H1 (cell line): ENCODE measurements at regions not wholly inside any gene's neighbourhood (a gene's known extent, or its start where the extent isn't known, plus 50 kb on each side); places are given as distances from the start of the nearest gene placed in this dataset.

Experiments
- CTCF ChIA-PET: fragments of 300-600 bp; sonication (Branson Sonifier 250); formaldehyde crosslinking; loops from one replicate; lab custom pipeline; 2021; ENCODE audit not compliant: partially characterized antibody; lab: Charles Lee
- POLR2A ChIA-PET: fragments of 300-600 bp; sonication (Branson Sonifier 250); formaldehyde crosslinking; loops from one replicate; lab custom pipeline; 2021; ENCODE audit warnings: inconsistent platforms; ENCODE audit not compliant: partially characterized antibody; lab: Charles Lee
- DNase-seq, 2 experiments: peaks; one replicate each; pipeline versions ENCODE4 v3.0.0 to v3.0.0-alpha.2; 2010 to 2022; ENCODE audit warnings: low spot score in 2 of 2, low read depth in 1 of 2, mixed read lengths in 1 of 2
- FAIRE-seq: peaks from 2 replicates; lab custom pipeline; 2011; peaks lifted over from hg19 to GRCh38; lab: Jason Lieb, UNC
- H2AFZ ChIP-seq: 2 replicates; pipeline ENCODE4 v1.8.1; 2012; ENCODE audit warnings: low read length, inconsistent platforms
- H2AK5ac ChIP-seq: 2 replicates; pipeline ENCODE4 v1.6.1; 2013; ENCODE audit warnings: low read depth, low read length
- H2BK120ac ChIP-seq: replicated peaks from 2 replicates; pipeline ENCODE3; 2013; ENCODE audit warnings: low read depth, low read length, inconsistent platforms
- H2BK12ac ChIP-seq: 2 replicates; pipeline ENCODE4 v1.6.1; 2013; ENCODE audit warnings: low read depth, low read length
- H2BK15ac ChIP-seq: 2 replicates; pipeline ENCODE4 v1.6.1; 2013; ENCODE audit warnings: low read length
- H2BK20ac ChIP-seq: 2 replicates; pipeline ENCODE4 v1.6.1; 2013; ENCODE audit warnings: low read length
- H2BK5ac ChIP-seq: 2 replicates; pipeline ENCODE4 v1.6.1; 2013; ENCODE audit warnings: low read depth, low read length
- H3K14ac ChIP-seq: 2 replicates; pipeline ENCODE4 v1.6.1; 2013; ENCODE audit warnings: inconsistent platforms; ENCODE audit not compliant: insufficient read length
- H3K18ac ChIP-seq: 2 replicates; pipeline ENCODE4 v1.6.1; 2013; ENCODE audit warnings: low read length; ENCODE audit errors: extremely low read depth
- H3K23ac ChIP-seq: 2 replicates; pipeline ENCODE4 v1.6.1; 2013; ENCODE audit warnings: inconsistent platforms; ENCODE audit not compliant: insufficient read length
- H3K23me2 ChIP-seq: 2 replicates; pipeline ENCODE4 v1.6.1; 2013; ENCODE audit warnings: low read depth, low read length
- H3K27ac ChIP-seq: 2 replicates; pipeline ENCODE4 v1.6.1; 2011; ENCODE audit warnings: low read depth, low read length, inconsistent platforms
- H3K27me3 ChIP-seq, 4 experiments: replicated peaks in 1 of 4; 1 replicate in 1 of 4; 2 replicates in 3 of 4; pipeline versions ENCODE4 v1.6.1 to v1.8.1; 2011 to 2013; ENCODE audit warnings: low read length in 3 of 4, mild to moderate bottlenecking in 3 of 4, inconsistent platforms in 2 of 4, mixed read lengths in 2 of 4, moderate library complexity in 1 of 4; ENCODE audit not compliant: control insufficient read depth in 3 of 4, insufficient read depth in 3 of 4; ENCODE audit errors: extremely low read depth in 1 of 4
- H3K36me3 ChIP-seq, 4 experiments: 2 replicates each; pipeline versions ENCODE4 v1.6.1 to v1.8.1; 2011 to 2013; ENCODE audit warnings: mild to moderate bottlenecking in 4 of 4, low read length in 3 of 4, moderate library complexity in 2 of 4, control low read depth in 1 of 4, inconsistent platforms in 1 of 4; ENCODE audit not compliant: insufficient read depth in 4 of 4, control insufficient read depth in 2 of 4
- H3K4ac ChIP-seq: replicated peaks from 2 replicates; pipeline ENCODE3; 2013; ENCODE audit warnings: low read length, low read depth, mixed read lengths, inconsistent platforms; ENCODE audit not compliant: insufficient read length
- H3K4me1 ChIP-seq, 4 experiments: replicated peaks in 1 of 4; 1 replicate in 1 of 4; 2 replicates in 3 of 4; pipeline versions ENCODE4 v1.6.1 to v1.8.1; 2011 to 2013; ENCODE audit warnings: low read length in 3 of 4, inconsistent platforms in 2 of 4, mixed read lengths in 1 of 4; ENCODE audit not compliant: insufficient read depth in 4 of 4, control insufficient read depth in 3 of 4
- H3K4me2 ChIP-seq, 2 experiments: 2 replicates each; pipeline versions ENCODE4 v1.6.1 to v1.8.1; 2011 to 2013; ENCODE audit warnings: low read depth in 2 of 2, low read length in 2 of 2, control low read depth in 1 of 2, inconsistent platforms in 1 of 2, mild to moderate bottlenecking in 1 of 2; ENCODE audit not compliant: insufficient read depth in 1 of 2
- H3K4me3 ChIP-seq, 4 experiments: fragments of 200-600, 300-600 bp in 1 of 4; sonication (generic), shearing (Covaris generic), sonication (Bioruptor Twin) in 1 of 4; 2 replicates each; pipeline versions ENCODE4 v1.5.1 to v1.8.1; 2011 to 2016; ENCODE audit warnings: low read length in 4 of 4, low read depth in 3 of 4, control low read depth in 2 of 4, inconsistent platforms in 2 of 4, mild to moderate bottlenecking in 2 of 4, mixed read lengths in 1 of 4, moderate library complexity in 1 of 4; ENCODE audit not compliant: insufficient read depth in 2 of 4; ENCODE audit errors: extremely low read depth in 1 of 4
- H3K56ac ChIP-seq: replicated peaks from 2 replicates; pipeline ENCODE3; 2013; ENCODE audit warnings: low read depth, mild to moderate bottlenecking, mixed read lengths, low read length, inconsistent platforms; ENCODE audit not compliant: insufficient read length
- H3K79me1 ChIP-seq: 2 replicates; pipeline ENCODE4 v1.6.1; 2013; ENCODE audit warnings: low read depth, low read length, control low read depth
- H3K79me2 ChIP-seq, 2 experiments: 2 replicates each; pipeline versions ENCODE4 v1.6.1 to v1.8.1; 2012 to 2013; ENCODE audit warnings: low read length in 2 of 2, mild to moderate bottlenecking in 2 of 2, inconsistent platforms in 1 of 2; ENCODE audit not compliant: insufficient read depth in 2 of 2, control insufficient read depth in 1 of 2
- H3K9ac ChIP-seq, 4 experiments: replicated peaks in 1 of 4; 1 replicate in 1 of 4; 2 replicates in 3 of 4; pipeline versions ENCODE4 v1.6.1 to v1.8.1; 2011 to 2013; ENCODE audit warnings: low read depth in 3 of 4, low read length in 3 of 4, control low read depth in 2 of 4, mild to moderate bottlenecking in 2 of 4, moderate library complexity in 2 of 4, inconsistent platforms in 1 of 4; ENCODE audit errors: extremely low read depth in 1 of 4
- H3K9me3 ChIP-seq, 2 experiments: 2 replicates each; pipeline versions ENCODE4 v1.6.1 to v1.8.1; 2012 to 2013; ENCODE audit warnings: mild to moderate bottlenecking in 2 of 2, moderate library complexity in 2 of 2, control low read depth in 1 of 2, inconsistent platforms in 1 of 2, low read depth in 1 of 2, low read length in 1 of 2, mixed read lengths in 1 of 2; ENCODE audit not compliant: insufficient read depth in 2 of 2
- H4K20me1 ChIP-seq, 2 experiments: replicated peaks in 1 of 2; 2 replicates each; pipeline versions ENCODE3 to v1.8.1; 2011 to 2013; ENCODE audit warnings: inconsistent platforms in 2 of 2, low read length in 2 of 2, mild to moderate bottlenecking in 1 of 2; ENCODE audit not compliant: insufficient read depth in 2 of 2, control insufficient read depth in 1 of 2
- H4K5ac ChIP-seq: 2 replicates; pipeline ENCODE4 v1.6.1; 2013; ENCODE audit warnings: low read length, low read depth, mixed read lengths, inconsistent platforms; ENCODE audit not compliant: insufficient read length
- H4K8ac ChIP-seq: 2 replicates; pipeline ENCODE4 v1.8.0; 2013; ENCODE audit warnings: mild to moderate bottlenecking, moderate library complexity, low read length, inconsistent platforms; ENCODE audit not compliant: insufficient read depth; ENCODE audit errors: extremely low read depth
- H4K91ac ChIP-seq: replicated peaks from 2 replicates; pipeline ENCODE3; 2013; ENCODE audit warnings: low read length, mixed read lengths, inconsistent platforms; ENCODE audit not compliant: insufficient read length
- ATF2 ChIP-seq: IDR thresholded peaks from 2 replicates; pipeline ENCODE4 v1.6.1; 2012; ENCODE audit warnings: low read length, inconsistent platforms
- CBX8 ChIP-seq: fragments of 300-800, 300-1000 bp; sonication (generic); IDR thresholded peaks from 2 replicates; pipeline ENCODE4 v1.7.1; 2016; ENCODE audit warnings: low read depth, low read length, borderline replicate concordance
- CREB1 ChIP-seq: IDR thresholded peaks from 2 replicates; pipeline ENCODE4 v1.6.1; 2012; ENCODE audit warnings: inconsistent platforms
- CTBP2 ChIP-seq: IDR thresholded peaks from 2 replicates; pipeline ENCODE4 v1.7.0; 2011; ENCODE audit warnings: borderline replicate concordance, mild to moderate bottlenecking, moderate library complexity, mixed read lengths, low read length; ENCODE audit not compliant: insufficient read depth, insufficient read length
- HDAC2 ChIP-seq, 2 experiments: fragments of 300-600 bp in 1 of 2; sonication (generic) in 1 of 2; IDR thresholded peaks; 2 replicates each; pipeline ENCODE4 v1.6.1; 2011 to 2012; ENCODE audit warnings: low read depth in 2 of 2, low read length in 2 of 2, mild to moderate bottlenecking in 2 of 2, moderate library complexity in 2 of 2, borderline replicate concordance in 1 of 2, inconsistent platforms in 1 of 2
- KDM1A ChIP-seq: fragments of 200-600, 300-600 bp; sonication (generic); IDR thresholded peaks from 2 replicates; pipeline ENCODE4 v1.7.1; 2016; ENCODE audit warnings: mild to moderate bottlenecking, low read length, borderline replicate concordance
- NANOG ChIP-seq: IDR thresholded peaks from 2 replicates; pipeline ENCODE4 v1.6.1; 2011; ENCODE audit warnings: low read length, low read depth, mild to moderate bottlenecking, inconsistent platforms; ENCODE audit not compliant: insufficient read depth, poor library complexity, severe bottlenecking
- RBBP5 ChIP-seq: IDR thresholded peaks from 2 replicates; pipeline ENCODE4 v1.7.1; 2012; ENCODE audit warnings: low read depth, mild to moderate bottlenecking, inconsistent platforms, low read length, moderate library complexity, borderline replicate concordance
- SAP30 ChIP-seq: fragments of 300-600 bp; sonication (generic); IDR thresholded peaks from 2 replicates; pipeline ENCODE4 v1.7.1; 2012; ENCODE audit warnings: low read length, moderate library complexity, mild to moderate bottlenecking, inconsistent platforms; ENCODE audit not compliant: insufficient read depth, insufficient replicate concordance
- SP2 ChIP-seq: IDR thresholded peaks from 2 replicates; pipeline ENCODE4 v1.6.1; 2012; ENCODE audit warnings: mild to moderate bottlenecking, low read length, inconsistent platforms
- ZNF274 ChIP-seq: IDR thresholded peaks from 2 replicates; pipeline ENCODE4 v1.7.0; 2012; ENCODE audit warnings: low read length, borderline replicate concordance; ENCODE audit errors: extremely low read depth
- WGBS, 2 experiments: shearing (Covaris generic) in 1 of 2; methylation state at CpG; one replicate each; pipeline versions ENCODE4 v1.1.6 to v1.1.7; 2013 to 2015; ENCODE audit warnings: low lambda C conversion rate in 2 of 2, mixed read lengths in 2 of 2, inconsistent platforms in 1 of 2, low coverage in 1 of 2, missing lambda C conversion rate in 1 of 2; ENCODE audit not compliant: insufficient replicate concordance in 2 of 2, insufficient coverage in 1 of 2, insufficient read length in 1 of 2; ENCODE audit errors: extremely low coverage in 1 of 2, missing lambda C conversion rate in 1 of 2; 5-methylcytosine and 5-hydroxymethylcytosine counted together

- Histone ChIP-seq H3K14ac (no peak overlapping the region), H2BK20ac (no peak overlapping the region), H4K20me1 (no peaks in the 10 kb centered on the region), H3K9me3 (no peaks in the 10 kb centered on the region), H3K4me2 (no peak overlapping the region), H2BK12ac (no peak overlapping the region), H3K36me3 (no peaks in the 10 kb centered on the region), H3K18ac (no peak overlapping the region), H2AFZ (no peak overlapping the region), H4K8ac (no peak overlapping the region), H4K91ac (no peak overlapping the region), H3K79me2 (no peaks in the 10 kb centered on the region), H2BK15ac (no peak overlapping the region), H2BK5ac (no peak overlapping the region), H4K5ac (no peak overlapping the region), H3K4me1 (peaks cover 1 to 10% (median 4%) of the 10 kb centered on the region in 4 experiments; a peak in 4 of 7 replicates), H3K23ac (no peak overlapping the region), H3K23me2 (no peaks in the 10 kb centered on the region), H3K4ac (no peak overlapping the region), H2AK5ac (no peak overlapping the region), H3K27ac (no peak overlapping the region), H3K56ac (no peak overlapping the region), H3K27me3 (no peaks in the 10 kb centered on the region), H3K79me1 (no peaks in the 10 kb centered on the region), H2BK120ac (no peak overlapping the region), H3K4me3 (no peak overlapping the region), H3K9ac (no peak overlapping the region)
- POLR2A ChIA-PET: no interaction called here
- CTCF ChIA-PET: interaction anchor here (1.0 to 1.9 kb wide), 5 partner anchors 11 to 535 kb away, joined by 3 to 5 read pairs (median 3); no protein-coding TSS in a partner anchor
- no peak for DNase-seq
- WGBS, 2 experiments: 86% methylated on average over 6 of the region's 6 CpGs; no CpG with 5 or more reads in 1 of the 2 experiments
- no peak for FAIRE-seq
- TF ChIP-seq SAP30 (no peak), CREB1 (no peak), KDM1A (no peak), ZNF274 (no peak), ATF2 (no peak), RBBP5 (no peak), SP2 (no peak), HDAC2 (IDR thresholded peaks at IDR 0.05; ENCODE audit: borderline replicate concordance in 1 of 2, low read depth in 2 of 2, low read length in 2 of 2) (no peak), CTBP2 (no peak), NANOG (no peak), CBX8 (no peak)
Measured at GRCh38 chr15:53133255-53133850, 343.2 kb upstream of the ONECUT1 start.
